ENCODE measurements at regions not wholly inside any gene's neighbourhood (a gene's known extent, or its start where the extent isn't known, plus 50 kb on each side); places are given as distances from the start of the nearest gene placed in this dataset.
"Not testable (repeated sequence)": the region's sequence is repeated elsewhere in the genome, so short reads cannot be mapped to it uniquely, and the experiment has no call there.

DNA sequence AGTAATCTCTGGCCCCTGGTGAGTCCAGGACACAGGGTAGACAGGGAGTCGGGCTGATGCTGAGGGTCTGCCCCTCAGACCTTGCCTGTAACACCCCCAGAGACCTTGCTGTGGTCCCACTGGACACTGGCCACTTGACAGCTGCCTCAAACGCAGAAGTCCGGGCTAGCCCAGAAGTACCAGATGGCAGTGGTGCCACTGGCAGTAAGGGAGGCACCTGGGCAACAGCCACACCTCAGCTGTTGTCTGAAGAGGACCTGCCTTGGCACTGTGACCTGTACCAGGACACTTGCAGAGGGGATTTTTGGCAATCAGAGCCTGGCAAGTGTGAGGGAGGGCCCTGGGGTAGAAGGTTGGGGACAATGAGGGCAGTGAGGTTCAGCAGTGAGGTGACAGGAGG, 63.3 kb upstream of the UXT start:
- H3K27ac ChIP-seq: no peak overlapping the region
- ChIA-PET POLR2A (ENCODE audit: low non-redundant PET) (no interaction called here), CTCF (no interaction called here)
- no peak for DNase-seq (ENCODE audit: low spot score)
- TF ChIP-seq, protein P1, sequence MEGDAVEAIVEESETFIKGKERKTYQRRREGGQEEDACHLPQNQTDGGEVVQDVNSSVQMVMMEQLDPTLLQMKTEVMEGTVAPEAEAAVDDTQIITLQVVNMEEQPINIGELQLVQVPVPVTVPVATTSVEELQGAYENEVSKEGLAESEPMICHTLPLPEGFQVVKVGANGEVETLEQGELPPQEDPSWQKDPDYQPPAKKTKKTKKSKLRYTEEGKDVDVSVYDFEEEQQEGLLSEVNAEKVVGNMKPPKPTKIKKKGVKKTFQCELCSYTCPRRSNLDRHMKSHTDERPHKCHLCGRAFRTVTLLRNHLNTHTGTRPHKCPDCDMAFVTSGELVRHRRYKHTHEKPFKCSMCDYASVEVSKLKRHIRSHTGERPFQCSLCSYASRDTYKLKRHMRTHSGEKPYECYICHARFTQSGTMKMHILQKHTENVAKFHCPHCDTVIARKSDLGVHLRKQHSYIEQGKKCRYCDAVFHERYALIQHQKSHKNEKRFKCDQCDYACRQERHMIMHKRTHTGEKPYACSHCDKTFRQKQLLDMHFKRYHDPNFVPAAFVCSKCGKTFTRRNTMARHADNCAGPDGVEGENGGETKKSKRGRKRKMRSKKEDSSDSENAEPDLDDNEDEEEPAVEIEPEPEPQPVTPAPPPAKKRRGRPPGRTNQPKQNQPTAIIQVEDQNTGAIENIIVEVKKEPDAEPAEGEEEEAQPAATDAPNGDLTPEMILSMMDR (conservative IDR thresholded peaks at IDR 0.05; ENCODE audit: low read depth): no peak

DNA sequence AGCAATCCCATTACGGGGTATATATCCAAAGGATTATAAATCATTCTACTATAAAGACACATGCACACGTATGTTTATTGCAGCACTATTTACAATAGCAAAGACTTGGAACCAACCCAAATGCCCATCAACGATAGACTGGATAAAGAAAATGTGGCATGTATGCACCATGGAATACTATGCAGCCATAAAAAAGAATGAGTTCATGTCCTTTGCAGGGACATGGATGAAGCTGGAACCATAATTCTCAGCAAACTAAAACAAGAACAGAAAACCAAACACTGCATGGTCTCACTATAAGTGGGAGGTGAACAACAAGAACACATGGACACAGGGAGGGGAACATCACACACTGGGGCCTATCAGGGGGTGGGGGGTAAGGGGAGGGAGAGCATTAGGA, 56.1 kb upstream of the UXT start:
- CTCF ChIA-PET; DNase-seq (ENCODE audit: low spot score); H3K27ac ChIP-seq; POLR2A ChIA-PET (ENCODE audit: low non-redundant PET): not testable (repeated sequence)

DNA sequence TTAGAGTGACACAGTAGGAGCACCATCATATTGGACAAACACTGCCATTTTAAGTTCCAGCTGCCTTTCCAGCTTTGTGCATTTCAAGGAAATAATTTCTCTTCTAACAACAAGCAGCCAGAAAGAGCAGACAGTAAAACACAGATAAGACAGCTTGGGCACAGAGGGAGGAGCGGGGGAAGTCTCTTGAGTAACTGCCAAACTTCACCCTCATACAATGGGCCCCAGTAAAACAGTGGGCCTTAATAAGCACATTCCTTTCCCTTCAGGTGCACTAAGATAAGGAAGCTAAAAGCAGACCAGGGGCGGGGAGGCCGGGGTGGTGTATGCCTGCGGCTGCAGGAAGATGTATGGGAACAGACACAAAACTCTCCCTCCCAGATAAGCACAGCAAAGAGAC, 53.7 kb upstream of the UXT start:
- H3K27ac ChIP-seq; DNase-seq (ENCODE audit: low spot score); POLR2A ChIA-PET (ENCODE audit: low non-redundant PET); CTCF ChIA-PET: not testable (repeated sequence)

DNA sequence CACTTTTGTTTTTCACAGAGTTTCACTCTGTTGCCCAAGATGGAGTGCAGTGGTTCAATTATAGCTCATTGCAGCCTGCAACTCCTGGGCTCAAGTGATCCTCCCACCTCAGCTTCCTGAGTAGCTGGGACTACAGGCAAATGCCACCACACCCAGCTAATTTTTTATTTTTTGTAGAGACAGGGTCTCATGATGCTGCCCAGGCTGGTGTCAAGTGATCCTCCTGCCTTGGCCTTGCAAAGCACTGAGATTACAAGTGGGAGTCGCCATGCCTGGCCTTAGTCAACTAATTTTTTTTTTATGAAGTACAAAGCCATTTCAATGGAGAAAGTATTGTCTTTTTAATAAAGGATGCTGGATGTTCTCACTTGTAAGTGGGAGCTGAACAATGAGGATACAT, 51.3 kb upstream of the UXT start:
- CTCF ChIA-PET: no interaction called here
- TF ChIP-seq, protein P1 (conservative IDR thresholded peaks at IDR 0.05; ENCODE audit: low read depth): no peak
- no peak for DNase-seq (ENCODE audit: low spot score)
- H3K27ac ChIP-seq: no peak overlapping the region
- POLR2A ChIA-PET (ENCODE audit: low non-redundant PET): no interaction called here

All from RWPE1 (cell line).